Urinary bladder (tissue), 3 donors: ENCODE measurements at regions not wholly inside any gene's neighbourhood (a gene's known extent, or its start where the extent isn't known, plus 50 kb on each side); places are given as distances from the start of the nearest gene placed in this dataset.
"Not testable (repeated sequence)": the region's sequence is repeated elsewhere in the genome, so short reads cannot be mapped to it uniquely, and the experiment has no call there.

Experiments
- DNase-seq: peaks from one replicate; pipeline ENCODE4 v3.0.0-alpha.2; 2015; ENCODE audit errors: extremely low spot score
- H3K27ac ChIP-seq: one replicate; pipeline ENCODE4 v1.5.1; 2013; ENCODE audit warnings: low read depth, mild to moderate bottlenecking, moderate library complexity
- H3K36me3 ChIP-seq: one replicate; pipeline ENCODE4 v1.6.1; 2013; ENCODE audit warnings: mild to moderate bottlenecking, moderate library complexity; ENCODE audit not compliant: insufficient read depth
- H3K4me1 ChIP-seq: one replicate; pipeline ENCODE4 v1.6.1; 2013; ENCODE audit warnings: mild to moderate bottlenecking, moderate library complexity; ENCODE audit not compliant: insufficient read depth
- H3K4me3 ChIP-seq: one replicate; pipeline ENCODE4 v1.5.1; 2013; ENCODE audit warnings: low read depth, low read length
- WGBS: extraction: QIAGEN DNeasy Blood & Tissue Kit; methylation state at CpG from one replicate; pipeline ENCODE4 v1.1.7; 2013; 5-methylcytosine and 5-hydroxymethylcytosine counted together
- donor health status: healthy with polysubstance abuse.
- donor health status: healthy.

GRCh38 chr10:62597226-62597625, 207.3 kb upstream of the ADO start:
- DNase-seq: no peak
- Histone ChIP-seq H3K4me3 (no peak overlapping the region), H3K4me1 (no peaks in the 10 kb centered on the region), H3K36me3 (no peaks in the 10 kb centered on the region), H3K27ac (no peak overlapping the region)
- WGBS: 96% methylated on average over 3 of the region's 3 CpGs

DNA sequence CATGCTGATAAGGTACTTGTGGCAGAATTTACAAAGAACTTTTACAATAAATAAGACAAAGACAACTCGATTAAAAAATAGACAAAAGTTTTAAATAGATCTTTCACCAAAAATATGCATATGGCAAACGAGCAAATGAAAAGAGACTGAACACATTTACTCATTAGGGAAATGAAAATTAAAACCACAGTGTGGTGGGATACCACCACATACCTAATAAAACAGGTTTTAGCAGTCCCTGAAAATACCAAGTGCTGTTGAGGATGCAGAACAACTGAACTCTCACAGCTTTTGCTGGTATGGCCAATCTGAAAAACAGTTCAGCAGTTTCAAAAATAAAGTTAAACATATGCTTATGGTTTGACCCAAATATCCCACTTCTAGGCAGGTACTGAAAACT, 205.4 kb upstream of the ADO start:
- H3K4me3 ChIP-seq: no peak overlapping the region
- 61% methylated on average over 2 of the region's 2 CpGs for WGBS
- H3K4me1 ChIP-seq: no peaks in the 10 kb centered on the region
- DNase-seq: no peak
- no peak overlapping the region for H3K27ac ChIP-seq
- H3K36me3 ChIP-seq: no peaks in the 10 kb centered on the region

GRCh38 chr10:62606551-62606950, 198.0 kb upstream of the ADO start:
- H3K4me3 ChIP-seq, DNase-seq, H3K27ac ChIP-seq, H3K36me3 ChIP-seq, H3K4me1 ChIP-seq: not testable (repeated sequence)
- 95% methylated on average over 3 of the region's 4 CpGs for WGBS

DNA sequence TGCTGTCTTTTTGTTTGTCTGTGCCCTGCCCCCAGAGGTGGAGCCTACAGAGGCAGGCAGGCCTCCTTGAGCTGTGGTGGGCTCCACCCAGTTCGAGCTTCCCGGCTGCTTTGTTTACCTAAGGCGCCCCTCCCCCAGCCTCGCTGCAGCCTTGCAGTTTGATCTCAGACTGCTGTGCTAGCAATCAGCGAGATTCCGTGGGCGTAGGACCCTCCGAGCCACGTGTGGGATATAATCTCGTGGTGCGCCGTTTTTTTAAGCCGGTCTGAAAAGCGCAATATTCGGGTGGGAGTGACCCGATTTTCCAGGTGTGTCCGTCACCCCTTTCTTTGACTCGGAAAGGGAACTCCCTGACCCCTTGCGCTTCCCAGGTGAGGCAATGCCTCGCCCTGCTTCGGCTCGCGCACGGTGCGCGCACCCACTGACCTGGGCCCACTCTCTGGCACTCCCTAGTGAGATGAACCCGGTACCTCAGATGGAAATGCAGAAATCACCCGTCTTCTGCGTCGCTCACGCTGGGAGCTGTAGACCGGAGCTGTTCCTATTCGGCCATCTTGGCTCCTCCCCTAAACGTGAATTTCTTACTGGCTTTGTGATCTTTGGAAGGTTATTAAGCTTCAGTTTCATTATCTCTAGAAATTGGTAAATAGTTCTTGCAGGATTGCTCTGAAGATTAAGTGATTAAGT, 196.2 kb upstream of the ADO start:
- H3K4me3 ChIP-seq, H3K4me1 ChIP-seq, H3K27ac ChIP-seq, DNase-seq, H3K36me3 ChIP-seq: not testable (repeated sequence)
- 65% methylated on average over 31 of the region's 34 CpGs for WGBS

GRCh38 chr10:62610649-62611229, 193.8 kb upstream of the ADO start:
- WGBS: 36% methylated on average over 7 of the region's 7 CpGs
- H3K36me3 ChIP-seq: no peaks in the 10 kb centered on the region
- DNase-seq: no peak
- H3K4me1 ChIP-seq: no peaks in the 10 kb centered on the region
- H3K4me3 ChIP-seq: no peak overlapping the region
- H3K27ac ChIP-seq: no peak overlapping the region

DNA sequence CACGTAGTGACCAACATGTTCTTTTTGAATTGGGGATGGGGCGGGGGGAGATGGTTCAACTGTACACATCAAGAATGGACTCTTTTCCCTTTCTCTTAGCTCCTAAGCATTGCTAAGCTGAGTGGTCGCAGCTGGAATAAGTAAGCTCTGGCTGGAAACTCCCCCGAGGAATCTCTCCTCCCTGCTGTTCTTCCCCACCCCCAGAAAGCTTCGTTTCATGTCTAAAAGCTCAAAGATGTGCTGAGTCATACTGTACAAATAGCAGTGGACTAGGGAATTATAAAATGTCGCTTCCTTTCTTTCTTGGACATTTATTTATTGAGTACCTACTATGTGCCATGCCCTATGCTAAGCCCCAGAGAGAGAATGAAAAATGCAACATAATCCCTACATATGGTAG, 191.1 kb upstream of the ADO start:
- Histone ChIP-seq H3K36me3 (no peaks in the 10 kb centered on the region), H3K27ac (no peak overlapping the region), H3K4me3 (no peak overlapping the region), H3K4me1 (no peaks in the 10 kb centered on the region)
- DNase-seq: no peak
- WGBS: 48% methylated on average over 6 of the region's 6 CpGs

GRCh38 chr10:62613859-62614258, 190.7 kb upstream of the ADO start:
- 97% methylated on average over 1 of the region's 1 CpG for WGBS
- Histone ChIP-seq H3K4me1 (no peaks in the 10 kb centered on the region), H3K36me3 (no peaks in the 10 kb centered on the region), H3K4me3 (no peak overlapping the region), H3K27ac (no peak overlapping the region)
- no peak for DNase-seq

DNA sequence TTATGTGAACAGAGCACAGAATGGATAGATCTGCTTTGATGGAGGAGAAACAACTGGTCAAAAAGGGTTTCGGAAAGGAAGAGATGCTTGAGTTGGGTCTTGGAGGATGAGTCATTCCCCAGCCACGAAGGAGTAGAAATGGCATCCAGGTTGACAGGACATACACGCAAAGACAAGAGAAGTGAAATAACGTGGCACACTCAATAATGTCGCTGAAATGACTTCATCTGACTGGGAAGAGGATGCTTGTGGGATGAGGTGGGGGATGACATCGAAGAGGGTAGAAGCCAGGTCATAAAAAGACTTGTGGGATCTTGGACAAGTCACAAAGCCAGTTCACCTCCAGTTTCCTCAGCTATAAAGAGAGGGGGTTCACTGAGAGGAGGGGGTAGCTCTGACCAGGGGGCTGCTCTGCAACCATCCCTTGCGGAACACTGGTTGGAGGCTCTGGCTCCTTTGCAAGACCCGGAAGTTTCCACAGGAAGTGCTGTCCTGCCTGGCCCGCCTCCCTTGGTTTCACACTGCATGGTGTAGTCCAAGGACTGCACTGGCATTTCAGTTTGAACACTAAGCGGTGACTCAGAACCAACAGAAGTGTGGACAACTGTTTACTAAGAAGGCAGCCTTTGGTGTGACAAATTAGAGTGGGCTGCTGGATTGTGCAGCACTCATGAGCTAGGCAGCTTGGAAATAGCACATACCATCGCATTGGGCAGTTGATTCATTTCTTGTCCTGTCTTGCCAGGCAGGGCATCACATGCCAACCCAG, 189.9 kb upstream of the ADO start:
- no peak for DNase-seq
- no peaks in the 10 kb centered on the region for H3K36me3 ChIP-seq
- WGBS: 85% methylated on average over 11 of the region's 11 CpGs

GRCh38 chr10:62616885-62617590, 187.5 kb upstream of the ADO start:
- Histone ChIP-seq H3K27ac (no peak overlapping the region), H3K36me3 (no peaks in the 10 kb centered on the region), H3K4me1 (no peaks in the 10 kb centered on the region), H3K4me3 (no peak overlapping the region)
- 89% methylated on average over 2 of the region's 2 CpGs for WGBS
- no peak for DNase-seq

More for the DNA sequence above, 189.9 kb upstream of the ADO start:
- Histone ChIP-seq H3K4me3 (no peak overlapping the region), H3K4me1 (no peaks in the 10 kb centered on the region), H3K27ac (no peak overlapping the region)

DNA sequence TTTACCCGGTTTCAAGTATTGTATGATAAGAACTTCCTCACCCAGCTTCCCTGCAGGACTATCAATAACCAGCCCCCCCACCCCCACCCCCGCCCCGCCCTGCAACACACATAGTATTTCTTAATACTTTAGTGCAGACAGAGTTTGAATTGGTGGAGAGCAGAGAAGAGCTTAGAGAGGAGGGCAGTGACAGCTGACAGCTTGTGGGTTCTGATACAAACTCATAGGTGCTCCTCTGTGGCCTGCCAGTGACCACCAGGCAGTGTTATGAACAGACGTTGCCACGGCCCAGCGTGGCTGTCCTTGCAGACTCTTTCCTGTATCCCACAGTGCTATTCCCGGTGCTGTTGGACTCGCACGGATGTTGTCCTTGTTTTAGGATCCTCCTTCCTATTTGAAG, 186.9 kb upstream of the ADO start:
- Histone ChIP-seq H3K4me3 (no peak overlapping the region), H3K27ac (no peak overlapping the region), H3K36me3 (no peaks in the 10 kb centered on the region), H3K4me1 (no peaks in the 10 kb centered on the region)
- 81% methylated on average over 9 of the region's 9 CpGs for WGBS
- DNase-seq: no peak

GRCh38 chr10:62618054-62618453, 186.5 kb upstream of the ADO start:
- H3K4me3 ChIP-seq: no peak overlapping the region
- 85% methylated on average over 5 of the region's 5 CpGs for whole genome bisulfite sequencing
- no peaks in the 10 kb centered on the region for H3K4me1 ChIP-seq
- H3K36me3 ChIP-seq: no peaks in the 10 kb centered on the region
- no peak for DNase-seq
- H3K27ac ChIP-seq: no peak overlapping the region

GRCh38 chr10:62618576-62619412, 185.7 kb upstream of the ADO start:
- Histone ChIP-seq H3K4me1 (no peaks in the 10 kb centered on the region), H3K4me3 (no peak overlapping the region), H3K36me3 (no peaks in the 10 kb centered on the region), H3K27ac (no peak overlapping the region)
- 52% methylated on average over 7 of the region's 7 CpGs for WGBS
- DNase-seq: no peak

- DNase-seq: no peak
- H3K36me3 ChIP-seq: no peaks in the 10 kb centered on the region
- 58% methylated on average over 2 of the region's 2 CpGs for WGBS
- no peaks in the 10 kb centered on the region for H3K4me1 ChIP-seq
- no peak overlapping the region for H3K27ac ChIP-seq
- H3K4me3 ChIP-seq: no peak overlapping the region
These were observed 185.1 kb upstream of the ADO start for GRCh38 chr10:62619413-62619738.
